ENCODE measurements at regions not wholly inside any gene's neighbourhood (a gene's known extent, or its start where the extent isn't known, plus 50 kb on each side); places are given as distances from the start of the nearest gene placed in this dataset.

DNA sequence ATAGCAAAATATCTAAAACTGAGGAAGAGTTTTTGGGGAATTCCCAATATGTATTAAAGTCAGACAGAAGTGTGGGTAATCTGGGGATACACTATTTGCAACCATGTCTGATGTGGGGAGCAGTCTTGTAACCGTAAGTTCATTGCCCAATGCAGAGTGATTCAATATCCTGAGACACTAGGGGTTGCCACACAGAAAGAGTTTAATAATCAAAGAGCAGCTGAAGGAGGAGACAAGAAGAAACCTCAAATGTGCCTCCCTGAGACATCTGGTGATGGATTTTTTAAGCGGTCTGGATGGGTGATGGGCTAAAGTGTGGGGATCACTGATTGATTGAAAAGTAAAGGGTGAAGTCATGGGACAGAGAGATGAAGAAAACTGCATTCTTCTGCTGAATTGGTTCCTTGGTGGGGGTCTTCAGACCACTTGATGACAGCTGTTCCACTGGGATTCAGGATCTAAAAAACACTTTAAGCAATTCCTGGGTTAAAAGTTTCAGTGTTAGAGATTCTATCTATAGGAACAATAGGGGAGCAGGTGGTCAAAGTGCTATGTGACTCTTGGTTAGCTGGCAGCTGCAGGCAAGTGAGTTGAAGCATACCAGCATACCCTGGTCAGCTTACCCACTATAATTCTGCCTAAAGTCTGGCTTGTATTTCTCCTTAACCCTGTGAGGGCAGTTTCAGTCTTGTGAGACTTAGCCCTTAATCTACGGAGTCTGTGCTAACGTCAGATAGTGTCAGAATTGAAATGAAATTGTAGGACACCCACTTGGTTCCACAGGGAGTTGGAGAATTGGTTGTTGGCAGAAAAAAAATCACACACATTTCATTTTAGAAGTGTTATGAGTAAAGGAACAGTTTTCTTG is 425.9 kb upstream of the TGFBR2 start:
- Mint-ChIP-seq H3K9me3 (ENCODE audit: unreplicated experiment) (no peaks in the 10 kb centered on the region), H3K4me1 (ENCODE audit: unreplicated experiment) (no peaks in the 10 kb centered on the region), H3K4me3 (ENCODE audit: unreplicated experiment) (no peak overlapping the region), H3K27me3 (ENCODE audit: unreplicated experiment) (no peaks in the 10 kb centered on the region), H3K36me3 (ENCODE audit: low read depth, unreplicated experiment) (no peaks in the 10 kb centered on the region), H3K27ac (ENCODE audit: unreplicated experiment) (no peak overlapping the region)
- TF ChIP-seq, protein P1, sequence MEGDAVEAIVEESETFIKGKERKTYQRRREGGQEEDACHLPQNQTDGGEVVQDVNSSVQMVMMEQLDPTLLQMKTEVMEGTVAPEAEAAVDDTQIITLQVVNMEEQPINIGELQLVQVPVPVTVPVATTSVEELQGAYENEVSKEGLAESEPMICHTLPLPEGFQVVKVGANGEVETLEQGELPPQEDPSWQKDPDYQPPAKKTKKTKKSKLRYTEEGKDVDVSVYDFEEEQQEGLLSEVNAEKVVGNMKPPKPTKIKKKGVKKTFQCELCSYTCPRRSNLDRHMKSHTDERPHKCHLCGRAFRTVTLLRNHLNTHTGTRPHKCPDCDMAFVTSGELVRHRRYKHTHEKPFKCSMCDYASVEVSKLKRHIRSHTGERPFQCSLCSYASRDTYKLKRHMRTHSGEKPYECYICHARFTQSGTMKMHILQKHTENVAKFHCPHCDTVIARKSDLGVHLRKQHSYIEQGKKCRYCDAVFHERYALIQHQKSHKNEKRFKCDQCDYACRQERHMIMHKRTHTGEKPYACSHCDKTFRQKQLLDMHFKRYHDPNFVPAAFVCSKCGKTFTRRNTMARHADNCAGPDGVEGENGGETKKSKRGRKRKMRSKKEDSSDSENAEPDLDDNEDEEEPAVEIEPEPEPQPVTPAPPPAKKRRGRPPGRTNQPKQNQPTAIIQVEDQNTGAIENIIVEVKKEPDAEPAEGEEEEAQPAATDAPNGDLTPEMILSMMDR (IDR thresholded peaks at IDR 0.05; ENCODE audit: unreplicated experiment) = no peak
- DNase-seq (ENCODE audit: low spot score) = no peak

DNA sequence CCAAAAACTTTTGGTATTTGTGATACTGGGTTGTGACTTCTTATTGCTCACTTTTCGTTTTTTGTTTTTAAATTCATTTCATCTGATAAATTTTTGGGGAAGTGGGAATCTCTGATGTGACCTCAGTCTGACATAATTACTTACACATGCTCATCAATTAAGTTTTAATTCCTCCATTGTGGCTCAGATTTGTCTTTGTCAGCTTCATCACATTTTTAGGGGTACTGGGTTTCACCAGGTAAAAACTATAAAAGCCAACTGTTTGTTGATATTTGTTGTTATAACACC is 425.3 kb upstream of the TGFBR2 start:
- no peaks in the 10 kb centered on the region for H3K4me1 Mint-ChIP-seq (ENCODE audit: unreplicated experiment)
- H3K9me3 Mint-ChIP-seq (ENCODE audit: unreplicated experiment) = no peaks in the 10 kb centered on the region
- TF ChIP-seq, protein P1 (IDR thresholded peaks at IDR 0.05; ENCODE audit: unreplicated experiment) = no peak
- H3K27me3 Mint-ChIP-seq (ENCODE audit: unreplicated experiment) = no peaks in the 10 kb centered on the region
- no peaks in the 10 kb centered on the region for H3K36me3 Mint-ChIP-seq (ENCODE audit: low read depth, unreplicated experiment)
- H3K27ac Mint-ChIP-seq (ENCODE audit: unreplicated experiment) = no peak overlapping the region
- DNase-seq (ENCODE audit: low spot score) = no peak
- H3K4me3 Mint-ChIP-seq (ENCODE audit: unreplicated experiment) = no peak overlapping the region

DNA sequence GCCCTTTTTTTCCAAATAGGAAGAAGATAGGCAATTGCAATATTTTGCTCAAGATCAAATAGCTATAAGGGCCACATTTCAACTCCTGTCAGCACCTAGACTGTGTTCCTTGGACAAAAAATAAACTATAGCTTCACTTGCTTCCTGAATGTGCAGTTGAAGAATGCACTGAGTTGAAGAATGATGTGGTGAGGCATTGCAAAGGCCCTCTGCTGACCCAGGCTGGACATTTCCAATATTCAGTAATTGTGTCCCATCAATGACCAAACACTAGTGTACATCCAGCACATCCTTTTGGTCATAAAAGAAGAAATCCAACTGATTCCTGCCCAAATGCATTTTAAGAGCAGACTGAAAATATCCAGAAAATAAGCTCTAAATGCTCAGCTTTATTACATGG is 424.8 kb upstream of the TGFBR2 start:
- no peaks in the 10 kb centered on the region for H3K27me3 Mint-ChIP-seq (ENCODE audit: unreplicated experiment)
- no peaks in the 10 kb centered on the region for H3K9me3 Mint-ChIP-seq (ENCODE audit: unreplicated experiment)
- no peak overlapping the region for H3K27ac Mint-ChIP-seq (ENCODE audit: unreplicated experiment)
- DNase-seq (ENCODE audit: low spot score) = no peak
- TF ChIP-seq, protein P1 (IDR thresholded peaks at IDR 0.05; ENCODE audit: unreplicated experiment) = no peak
- H3K36me3 Mint-ChIP-seq (ENCODE audit: low read depth, unreplicated experiment) = no peaks in the 10 kb centered on the region
- H3K4me1 Mint-ChIP-seq (ENCODE audit: unreplicated experiment) = no peaks in the 10 kb centered on the region
- H3K4me3 Mint-ChIP-seq (ENCODE audit: unreplicated experiment) = no peak overlapping the region

DNA sequence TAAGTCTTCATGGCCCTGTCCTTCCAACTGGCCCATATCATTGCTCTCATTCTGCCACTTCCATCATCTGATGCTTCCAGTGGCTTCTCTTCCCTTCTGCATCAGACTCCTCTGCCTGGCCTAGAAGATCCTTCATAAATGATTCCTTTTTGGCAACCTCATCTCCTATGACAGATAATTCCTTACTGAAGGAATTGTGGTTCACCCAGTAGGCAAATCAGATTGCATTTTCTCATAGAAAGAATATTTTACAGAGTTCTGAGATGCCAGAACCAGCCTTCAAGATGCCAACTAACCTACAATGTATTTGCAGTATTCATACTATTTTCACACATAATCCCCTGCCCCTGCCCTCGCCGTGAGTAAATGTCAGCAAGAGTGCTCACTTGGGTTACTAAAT is 423.0 kb upstream of the TGFBR2 start:
- H3K27ac Mint-ChIP-seq (ENCODE audit: unreplicated experiment) = no peak overlapping the region
- H3K4me3 Mint-ChIP-seq (ENCODE audit: unreplicated experiment) = no peak overlapping the region
- H3K9me3 Mint-ChIP-seq (ENCODE audit: unreplicated experiment) = no peaks in the 10 kb centered on the region
- TF ChIP-seq, protein P1 (IDR thresholded peaks at IDR 0.05; ENCODE audit: unreplicated experiment) = no peak
- no peaks in the 10 kb centered on the region for H3K4me1 Mint-ChIP-seq (ENCODE audit: unreplicated experiment)
- DNase-seq (ENCODE audit: low spot score) = no peak
- H3K27me3 Mint-ChIP-seq (ENCODE audit: unreplicated experiment) = no peaks in the 10 kb centered on the region
- H3K36me3 Mint-ChIP-seq (ENCODE audit: low read depth, unreplicated experiment) = no peaks in the 10 kb centered on the region

DNA sequence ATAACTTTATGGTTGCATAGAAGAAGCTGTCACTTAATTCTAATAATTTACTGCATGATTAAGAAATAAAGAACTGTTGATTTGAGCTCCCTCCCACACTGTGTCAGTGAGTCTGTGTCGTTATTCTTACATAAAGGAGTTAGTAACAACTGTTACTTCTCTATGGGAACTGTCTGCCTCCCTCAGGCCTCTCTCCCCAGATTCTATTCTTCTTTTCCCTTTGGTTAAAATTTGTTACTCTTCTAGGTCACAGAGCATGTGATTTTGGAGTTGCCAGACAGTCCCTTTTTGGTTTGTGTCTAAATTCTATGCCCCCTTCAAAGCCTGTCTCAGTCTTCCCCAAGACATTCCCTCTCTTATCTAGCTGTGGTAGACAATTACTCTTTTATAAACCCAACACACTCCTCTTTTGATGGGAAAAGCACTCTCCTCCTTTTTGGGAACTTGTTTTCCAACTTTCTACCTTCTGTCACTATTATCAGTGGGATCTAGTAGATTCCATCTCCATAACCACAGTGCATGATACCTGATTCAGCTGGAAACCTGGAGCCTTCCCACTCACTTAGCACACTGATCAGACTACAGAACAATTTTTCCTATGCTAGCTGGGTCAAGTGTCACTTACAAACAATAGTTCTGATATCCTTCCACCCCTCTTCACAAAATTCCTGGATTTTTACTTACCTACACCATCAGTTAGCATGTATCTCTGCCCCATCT is 422.1 kb upstream of the TGFBR2 start:
- no peaks in the 10 kb centered on the region for H3K36me3 Mint-ChIP-seq (ENCODE audit: low read depth, unreplicated experiment)
- no peaks in the 10 kb centered on the region for H3K4me1 Mint-ChIP-seq (ENCODE audit: unreplicated experiment)

More for the DNA sequence above, 422.1 kb upstream of the TGFBR2 start:
- DNase-seq (ENCODE audit: low spot score) = no peak
- TF ChIP-seq, protein P1 (IDR thresholded peaks at IDR 0.05; ENCODE audit: unreplicated experiment) = no peak
- Mint-ChIP-seq H3K9me3 (ENCODE audit: unreplicated experiment) (no peaks in the 10 kb centered on the region), H3K4me3 (ENCODE audit: unreplicated experiment) (no peak overlapping the region), H3K27ac (ENCODE audit: unreplicated experiment) (no peak overlapping the region), H3K27me3 (ENCODE audit: unreplicated experiment) (no peaks in the 10 kb centered on the region)
